D721Med (cell line): ENCODE measurements at regions not wholly inside any gene's neighbourhood (a gene's known extent, or its start where the extent isn't known, plus 50 kb on each side); places are given as distances from the start of the nearest gene placed in this dataset.

Experiments
- DNase-seq: peaks from one replicate; pipeline ENCODE4 v3.0.0; 2011; ENCODE audit warnings: low spot score; ENCODE audit not compliant: insufficient read length
- FAIRE-seq: peaks from 2 replicates; lab custom pipeline; 2011; peaks lifted over from hg19 to GRCh38; lab: Jason Lieb, UNC
- TF ChIP-seq, protein P1 (sequence below): IDR thresholded peaks from 2 replicates; pipeline ENCODE4 v1.5.1; 2012; ENCODE audit warnings: mild to moderate bottlenecking, control low read depth; ENCODE audit not compliant: insufficient read depth; ENCODE audit errors: missing control alignments

DNA sequence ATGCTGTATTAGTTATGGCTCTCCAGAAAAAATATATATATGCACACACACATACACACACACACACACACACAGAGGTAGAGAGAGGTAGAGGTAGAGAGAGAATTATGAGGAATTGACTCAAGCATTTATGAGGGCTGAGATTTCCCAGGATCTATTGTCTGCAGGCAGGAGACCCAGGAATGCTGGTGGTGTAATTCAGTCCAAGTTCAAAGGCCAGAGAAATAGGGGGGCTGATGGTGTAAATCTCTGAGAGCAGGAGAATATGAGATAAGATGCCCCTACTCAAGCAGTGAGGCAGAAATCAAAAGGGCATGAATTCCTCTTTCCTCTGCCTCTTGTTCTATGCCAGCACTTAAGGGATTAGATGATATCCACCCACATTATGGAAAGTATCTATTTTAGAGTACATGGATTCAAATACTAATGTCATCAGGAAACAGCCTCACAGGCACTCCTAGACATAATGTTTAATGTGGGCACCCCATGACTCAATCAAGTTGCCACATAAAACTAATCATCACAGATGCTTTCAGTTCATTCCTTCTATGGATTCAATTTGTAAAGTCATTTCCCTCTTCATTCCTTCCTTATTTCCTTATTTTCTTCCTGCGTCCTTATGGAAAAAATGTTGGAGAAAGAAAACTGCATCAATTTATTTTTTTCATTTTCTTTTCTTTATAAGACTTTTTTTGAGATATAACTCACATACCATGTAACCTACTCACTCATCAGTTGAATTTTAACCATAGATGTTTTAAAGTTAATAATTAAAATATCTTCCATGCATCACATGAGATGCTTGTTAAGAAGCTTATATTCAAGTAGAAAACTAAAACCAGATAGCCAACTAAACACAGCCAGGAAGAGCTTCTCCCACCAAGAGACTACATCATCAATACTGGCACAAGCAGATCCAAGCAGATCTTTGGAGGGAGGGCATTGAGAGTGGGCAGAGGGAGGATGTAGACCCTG lies 406.2 kb downstream of the MBD2 start:
- TF ChIP-seq, protein P1, sequence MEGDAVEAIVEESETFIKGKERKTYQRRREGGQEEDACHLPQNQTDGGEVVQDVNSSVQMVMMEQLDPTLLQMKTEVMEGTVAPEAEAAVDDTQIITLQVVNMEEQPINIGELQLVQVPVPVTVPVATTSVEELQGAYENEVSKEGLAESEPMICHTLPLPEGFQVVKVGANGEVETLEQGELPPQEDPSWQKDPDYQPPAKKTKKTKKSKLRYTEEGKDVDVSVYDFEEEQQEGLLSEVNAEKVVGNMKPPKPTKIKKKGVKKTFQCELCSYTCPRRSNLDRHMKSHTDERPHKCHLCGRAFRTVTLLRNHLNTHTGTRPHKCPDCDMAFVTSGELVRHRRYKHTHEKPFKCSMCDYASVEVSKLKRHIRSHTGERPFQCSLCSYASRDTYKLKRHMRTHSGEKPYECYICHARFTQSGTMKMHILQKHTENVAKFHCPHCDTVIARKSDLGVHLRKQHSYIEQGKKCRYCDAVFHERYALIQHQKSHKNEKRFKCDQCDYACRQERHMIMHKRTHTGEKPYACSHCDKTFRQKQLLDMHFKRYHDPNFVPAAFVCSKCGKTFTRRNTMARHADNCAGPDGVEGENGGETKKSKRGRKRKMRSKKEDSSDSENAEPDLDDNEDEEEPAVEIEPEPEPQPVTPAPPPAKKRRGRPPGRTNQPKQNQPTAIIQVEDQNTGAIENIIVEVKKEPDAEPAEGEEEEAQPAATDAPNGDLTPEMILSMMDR: no peak
- DNase-seq (no peak), FAIRE-seq (no peak)

GRCh38 chr18:53800171-53800570 lies 424.3 kb downstream of the MBD2 start:
- FAIRE-seq (no peak), DNase-seq (no peak)
- TF ChIP-seq, protein P1: no peak

DNA sequence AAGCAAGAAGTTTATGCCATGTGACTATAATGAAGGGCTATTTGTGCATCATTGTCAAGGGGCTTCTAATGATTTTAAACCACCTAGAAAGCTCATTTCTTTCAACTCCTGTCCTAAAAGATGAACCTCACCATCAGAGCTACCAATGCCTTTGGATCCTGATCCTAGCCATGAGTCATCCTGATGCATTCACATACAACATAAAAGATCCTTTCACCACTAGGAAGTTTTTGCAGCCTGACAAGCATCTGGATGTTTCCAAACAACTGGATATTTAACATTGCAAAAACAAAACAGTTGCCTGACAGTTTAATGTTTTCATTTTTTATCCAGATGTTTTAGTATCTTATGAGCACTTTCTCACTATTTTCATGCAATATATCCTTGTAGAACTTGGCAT lies 425.3 kb downstream of the MBD2 start:
- no peak for DNase-seq
- FAIRE-seq: peak; percentile 97
- TF ChIP-seq, protein P1: no peak

DNA sequence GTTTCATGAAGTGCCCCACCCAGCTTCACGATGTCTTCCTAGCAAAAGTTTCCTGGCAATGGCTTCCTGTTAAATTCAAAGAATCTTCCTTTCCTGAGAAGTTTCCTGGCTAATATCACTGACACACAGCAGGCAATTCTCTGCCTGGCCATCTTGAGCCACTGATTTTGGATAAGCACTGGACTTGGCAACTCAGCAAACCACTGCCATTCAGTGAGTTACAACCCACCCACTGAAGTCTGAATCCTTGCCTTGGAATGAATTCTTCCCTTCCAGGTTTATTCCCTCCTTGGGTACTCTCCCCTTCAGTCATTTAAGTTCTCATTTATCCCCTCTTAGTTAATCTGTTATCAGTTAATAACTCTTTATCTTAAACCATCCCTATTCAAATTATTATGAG lies 426.0 kb downstream of the MBD2 start:
- TF ChIP-seq, protein P1: no peak
- DNase-seq (no peak), FAIRE-seq (no peak)

- no peak for FAIRE-seq
- TF ChIP-seq, protein P1: no peak
- no peak for DNase-seq
Observed at GRCh38 chr18:53797998-53798495, 426.4 kb downstream of the MBD2 start.

GRCh38 chr18:53796040-53796729 lies 428.3 kb downstream of the MBD2 start:
- TF ChIP-seq, protein P1: no peak
- DNase-seq (no peak), FAIRE-seq (no peak)
